ENCODE measurements at regions not wholly inside any gene's neighbourhood (a gene's known extent, or its start where the extent isn't known, plus 50 kb on each side); places are given as distances from the start of the nearest gene placed in this dataset.
"Not testable (repeated sequence)": the region's sequence is repeated elsewhere in the genome, so short reads cannot be mapped to it uniquely, and the experiment has no call there.

DNA sequence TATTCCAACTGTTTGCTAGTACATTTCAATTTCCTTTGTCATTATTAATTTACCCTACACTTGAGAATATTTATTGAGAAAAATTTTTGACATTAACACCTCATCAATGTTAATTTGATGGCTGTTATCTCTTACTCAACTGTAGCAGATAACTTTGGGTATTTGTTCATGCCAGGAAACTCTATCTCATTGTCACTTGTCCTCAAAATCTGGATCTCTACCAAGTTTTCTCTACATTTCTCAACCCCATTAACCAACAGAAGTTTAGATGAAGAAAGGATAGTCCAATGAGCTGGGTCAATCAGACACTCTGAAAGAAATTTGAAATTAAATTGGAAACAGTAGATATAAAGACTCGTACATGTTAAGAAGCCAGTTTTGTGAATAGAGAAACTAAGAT lies 395.3 kb downstream of the TUSC1 start:
- DNase-seq (ENCODE audit: low read depth, low spot score), result no peak

DNA sequence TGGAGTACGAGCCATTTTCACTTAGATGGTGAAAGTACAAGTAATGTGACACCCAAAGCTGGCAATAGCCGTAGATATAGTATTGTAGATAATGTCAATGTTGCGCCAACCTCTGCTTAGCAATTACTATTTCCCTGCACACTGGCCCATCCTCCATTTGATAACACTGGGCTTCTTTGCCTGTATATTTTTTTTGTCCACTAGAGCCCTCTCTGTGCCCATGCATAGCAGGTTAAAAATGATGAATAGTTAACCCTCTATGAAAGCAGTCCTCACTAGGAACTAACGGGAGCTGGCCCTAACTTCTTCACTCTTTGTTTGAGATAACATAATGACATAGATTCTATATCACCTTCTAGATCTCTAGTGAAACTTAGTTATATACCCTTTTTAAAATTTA lies 416.8 kb downstream of the TUSC1 start:
- no peak for DNase-seq (ENCODE audit: low read depth, low spot score)

DNA sequence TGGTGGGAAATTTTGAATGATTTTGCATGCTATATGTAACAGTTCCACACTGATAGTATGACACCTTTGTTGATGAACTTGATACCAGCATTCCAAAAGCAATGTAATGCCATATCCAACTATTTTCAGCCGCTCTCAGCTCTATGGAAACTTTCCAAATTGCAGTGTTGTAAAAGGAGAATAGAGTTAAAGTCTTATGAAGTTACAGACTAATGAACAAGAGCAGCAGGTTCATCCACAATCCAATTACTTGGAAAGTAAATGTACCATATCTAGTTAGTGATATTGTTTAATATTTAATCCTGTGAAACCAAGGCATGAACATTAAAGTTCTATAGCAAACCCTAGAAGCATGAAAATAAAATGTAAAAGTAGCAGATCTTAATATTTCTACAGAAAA lies 418.2 kb downstream of the TUSC1 start:
- DNase-seq (ENCODE audit: low read depth, low spot score), result no peak

DNA sequence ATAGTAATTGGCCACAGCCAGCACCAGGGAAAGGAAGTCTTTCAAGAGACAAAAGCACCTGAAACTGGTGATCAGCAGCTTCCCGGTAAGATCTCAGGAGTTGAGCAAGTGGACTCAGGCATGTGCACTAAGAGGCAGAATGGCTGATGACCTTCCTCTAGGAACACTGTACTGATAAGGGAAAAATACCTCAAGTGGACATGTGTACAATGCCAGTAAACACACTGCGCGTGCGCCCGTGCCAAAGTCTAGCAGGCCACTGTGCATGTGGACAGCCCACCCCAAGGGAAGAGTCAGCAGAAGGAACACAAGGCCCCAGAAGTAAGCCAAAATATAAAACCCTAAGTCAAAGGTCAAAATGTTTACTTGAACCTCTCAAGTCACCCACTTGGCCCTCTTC lies 423.0 kb downstream of the TUSC1 start:
- no peak for DNase-seq (ENCODE audit: low read depth, low spot score)

DNA sequence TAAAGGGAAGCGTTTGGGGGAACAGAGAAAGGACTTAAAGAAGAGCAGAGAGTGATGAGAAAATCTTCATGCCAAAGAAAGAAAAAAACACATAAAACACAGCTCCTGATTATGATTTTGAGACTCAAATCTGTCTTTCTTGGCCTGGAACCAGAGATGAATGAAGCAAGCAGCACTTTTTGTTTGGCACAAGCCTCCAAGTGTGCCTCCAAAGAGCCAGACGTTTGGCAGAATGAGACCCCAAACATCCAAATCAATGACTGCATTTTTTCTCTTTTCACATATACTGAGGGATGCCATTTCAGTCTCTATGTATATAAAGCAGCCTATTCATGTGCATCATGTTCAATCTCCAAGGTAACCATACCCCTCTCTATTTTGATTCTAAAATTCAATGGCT lies 424.2 kb downstream of the TUSC1 start:
- DNase-seq (ENCODE audit: low read depth, low spot score), result no peak

DNA sequence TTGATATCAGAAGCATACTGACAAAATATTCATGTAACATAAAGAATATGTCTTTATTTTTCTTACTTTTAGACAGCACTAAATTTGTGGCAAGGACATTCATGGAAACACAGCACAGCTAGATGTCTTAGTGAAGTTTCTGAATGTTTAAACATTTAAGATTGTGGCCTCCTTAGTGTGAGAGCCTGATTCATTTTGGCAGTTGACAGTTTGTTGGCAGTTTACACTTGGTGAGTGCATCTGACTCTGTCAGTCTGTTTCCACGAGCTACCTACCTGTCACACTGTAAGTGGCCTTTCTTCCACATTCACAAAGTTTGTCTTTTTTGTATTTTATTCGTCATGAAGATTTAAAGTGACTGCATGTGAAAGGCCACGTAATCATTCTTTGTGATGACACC lies 436.8 kb downstream of the TUSC1 start:
- no peak for DNase-seq (ENCODE audit: low read depth, low spot score)

DNA sequence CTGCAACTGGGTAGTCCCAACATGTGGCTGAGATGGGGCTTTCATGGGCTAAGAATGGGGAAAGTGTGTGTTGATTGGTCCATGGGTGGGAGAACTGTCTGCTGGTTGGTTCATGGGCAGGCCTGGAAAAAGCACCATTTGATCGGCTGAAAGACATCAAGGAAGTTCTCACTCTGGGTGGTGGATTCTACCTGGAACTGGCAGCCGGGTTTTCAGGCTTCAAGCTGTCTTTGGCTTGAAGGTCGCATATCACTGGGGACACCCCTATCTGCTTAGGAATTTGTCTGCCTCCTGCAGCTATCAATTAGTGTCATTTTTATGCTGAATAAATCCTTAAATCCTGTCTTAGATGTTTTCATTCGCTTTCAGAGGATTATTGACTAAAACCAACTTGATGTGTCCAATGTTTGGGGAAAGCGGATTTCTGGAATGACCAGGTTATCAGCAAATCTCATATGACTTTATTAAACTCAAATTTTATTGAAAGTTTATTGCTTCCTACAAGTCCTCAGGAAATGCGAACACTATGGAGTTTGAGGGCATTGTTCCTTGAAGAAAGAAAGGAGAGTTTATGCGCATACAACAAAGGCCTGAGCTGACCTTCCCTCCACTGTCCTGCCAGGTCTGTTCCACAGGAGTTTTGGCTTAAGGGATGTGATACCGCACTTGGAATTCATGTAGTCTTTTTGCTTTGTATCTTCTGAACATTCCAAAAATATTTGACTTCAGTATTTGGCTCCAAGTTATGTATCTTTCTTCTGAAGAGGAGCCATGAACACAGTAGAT lies 451.1 kb downstream of the TUSC1 start:
- no peak for DNase-seq (ENCODE audit: low read depth, low spot score)

DNA sequence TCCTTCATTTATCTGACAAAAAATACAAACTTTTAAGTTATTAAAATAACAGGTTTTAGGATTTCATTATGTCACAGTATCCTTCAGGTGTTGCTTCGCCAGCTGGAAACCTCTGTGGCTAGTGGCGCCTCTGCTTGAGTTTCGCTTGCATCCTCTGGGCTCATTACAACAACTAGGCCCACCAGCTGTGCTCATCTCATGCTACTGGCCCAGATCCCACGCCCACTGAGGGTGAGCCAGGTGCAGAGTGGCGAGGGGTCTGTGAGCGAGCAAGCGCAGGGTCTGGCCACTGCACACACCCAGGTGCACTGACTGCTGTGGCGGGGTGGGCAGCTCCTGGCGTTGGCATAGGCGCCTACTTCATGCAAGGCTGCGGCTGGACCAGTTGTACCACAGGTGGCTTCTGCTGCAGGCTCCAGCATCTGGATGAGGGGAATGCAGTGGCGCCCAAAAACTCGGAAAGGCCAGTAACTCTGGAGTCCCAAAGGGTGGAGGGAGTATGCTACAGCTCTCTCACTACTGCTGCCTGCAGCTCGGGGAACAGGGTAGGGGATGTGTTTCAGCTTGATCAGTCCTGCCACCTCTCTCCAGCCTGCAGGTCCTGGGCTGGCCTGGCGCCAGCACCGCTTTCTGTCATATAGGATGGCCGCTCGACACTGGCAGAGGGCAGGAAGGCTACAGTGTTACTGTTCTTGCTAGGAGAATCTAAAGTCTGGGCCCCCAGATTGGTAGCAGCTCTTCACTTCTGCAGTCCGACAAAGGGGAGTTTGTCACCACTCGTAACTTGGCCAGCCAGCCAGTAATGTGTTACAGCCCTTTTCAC lies 452.1 kb downstream of the TUSC1 start:
- no peak for DNase-seq (ENCODE audit: low read depth, low spot score)

DNA sequence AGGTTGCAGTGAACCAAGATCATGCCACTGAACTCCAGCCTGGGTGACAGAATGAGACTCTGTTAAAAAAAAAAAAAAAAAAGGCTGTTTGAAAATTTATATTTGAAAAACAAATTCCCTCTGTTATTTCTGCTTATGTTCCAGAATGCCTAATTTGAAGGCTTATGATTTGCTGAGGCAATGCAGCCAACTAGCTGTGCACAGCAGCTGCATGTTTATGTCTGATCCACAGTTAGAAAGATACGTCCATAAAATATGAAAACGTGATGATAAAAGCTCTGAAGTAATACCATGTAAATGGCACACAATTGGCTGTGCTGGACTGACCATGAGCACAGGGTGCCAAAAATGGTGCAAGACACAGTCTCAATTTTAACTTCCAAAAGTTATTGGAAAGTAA lies 453.2 kb downstream of the TUSC1 start:
- DNase-seq (ENCODE audit: low read depth, low spot score), result no peak

DNA sequence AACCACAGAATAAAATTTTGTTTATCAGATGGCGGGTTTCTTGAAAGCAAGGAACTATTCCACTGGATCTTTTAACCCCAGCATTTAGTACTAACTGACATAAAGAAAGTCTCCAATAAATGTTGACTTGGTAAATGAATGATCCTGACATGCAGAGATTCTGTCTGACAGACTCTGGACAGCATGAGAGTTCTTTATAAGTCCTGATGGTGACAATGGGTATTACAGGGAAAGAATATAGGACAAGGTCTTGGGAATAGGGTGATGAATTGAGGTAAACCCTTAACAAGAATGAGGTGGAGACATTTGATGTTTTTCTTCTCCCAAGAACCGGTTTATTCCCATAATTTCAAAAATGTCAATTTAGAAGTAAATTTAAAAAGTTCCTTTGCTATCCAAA lies 453.9 kb downstream of the TUSC1 start:
- DNase-seq (ENCODE audit: low read depth, low spot score), result no peak

DNA sequence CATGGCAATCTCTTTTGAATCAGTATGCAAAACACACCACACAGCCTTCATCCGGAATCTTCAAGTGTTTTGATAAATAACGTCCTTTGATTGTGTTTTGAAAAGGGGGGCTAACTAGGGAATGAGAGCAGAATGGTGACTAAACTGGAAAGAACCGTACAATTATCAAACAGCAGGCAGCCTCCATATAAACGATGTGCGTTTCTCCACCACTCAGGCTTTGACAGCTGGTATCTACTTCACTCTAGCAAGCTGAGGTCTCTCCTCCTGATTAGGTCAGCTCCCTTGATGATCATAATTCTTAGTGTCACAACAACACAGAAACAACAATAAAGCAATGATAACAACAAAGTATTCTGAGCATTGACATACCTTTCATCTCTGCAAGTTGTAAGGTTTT lies 465.9 kb downstream of the TUSC1 start:
- no peak for DNase-seq (ENCODE audit: low read depth, low spot score)

DNA sequence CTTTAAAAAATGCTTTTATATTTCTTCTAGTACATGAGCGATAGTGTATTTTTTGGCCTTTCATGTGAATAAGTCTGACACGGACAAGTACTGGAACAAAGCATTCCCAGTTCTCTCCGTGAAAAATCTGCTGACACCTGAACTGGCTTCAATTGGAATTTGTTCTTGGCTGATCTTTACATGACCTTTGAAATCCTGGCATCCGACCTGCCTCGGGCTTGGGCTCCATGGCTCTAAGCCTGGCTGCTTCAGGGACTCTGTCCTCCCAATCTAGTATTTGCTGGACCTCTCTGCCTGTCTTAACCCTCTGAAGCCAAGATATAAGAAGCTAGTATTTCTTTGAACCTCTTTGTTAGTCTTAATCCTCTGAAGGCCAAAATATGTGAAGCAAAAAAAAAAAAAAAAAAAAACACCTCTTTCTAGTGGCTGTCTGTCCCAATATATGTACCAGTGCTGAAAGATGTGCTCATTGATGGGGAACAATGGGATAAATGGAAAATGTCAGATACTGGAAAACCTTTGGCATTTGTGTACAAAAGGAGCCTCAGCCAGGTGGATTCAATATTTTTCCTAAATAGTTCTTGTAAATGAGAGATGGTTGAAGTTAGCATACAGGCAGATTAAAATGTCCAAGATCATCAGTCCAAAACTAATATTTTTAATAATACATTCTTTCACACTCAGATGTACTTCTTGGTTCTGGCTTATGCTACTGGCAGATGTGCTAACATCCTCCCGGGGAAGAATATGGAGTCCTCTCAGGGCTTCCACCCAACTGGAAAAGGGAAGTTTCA lies 470.6 kb downstream of the TUSC1 start:
- peak; percentile 5 for DNase-seq (ENCODE audit: low read depth, low spot score)

DNA sequence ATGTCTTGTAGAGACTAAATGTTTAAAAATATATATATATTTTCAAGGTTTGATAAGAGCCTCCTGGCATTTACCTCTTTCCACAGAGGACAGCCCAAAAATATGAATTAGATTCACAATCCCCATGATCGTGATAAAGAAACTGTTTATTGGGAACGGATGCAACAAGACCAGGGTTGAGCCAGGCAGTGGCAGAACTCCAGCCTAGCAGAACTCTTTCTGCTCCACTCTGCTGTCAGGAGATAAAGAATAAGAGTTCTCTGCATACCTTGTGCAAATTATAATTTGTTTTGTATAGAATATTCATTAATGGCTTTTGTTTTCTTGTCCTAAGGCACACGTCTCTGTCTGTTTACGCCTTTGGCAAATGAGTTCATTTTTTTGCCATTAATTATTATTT lies 472.2 kb downstream of the TUSC1 start:
- no peak for DNase-seq (ENCODE audit: low read depth, low spot score)

DNA sequence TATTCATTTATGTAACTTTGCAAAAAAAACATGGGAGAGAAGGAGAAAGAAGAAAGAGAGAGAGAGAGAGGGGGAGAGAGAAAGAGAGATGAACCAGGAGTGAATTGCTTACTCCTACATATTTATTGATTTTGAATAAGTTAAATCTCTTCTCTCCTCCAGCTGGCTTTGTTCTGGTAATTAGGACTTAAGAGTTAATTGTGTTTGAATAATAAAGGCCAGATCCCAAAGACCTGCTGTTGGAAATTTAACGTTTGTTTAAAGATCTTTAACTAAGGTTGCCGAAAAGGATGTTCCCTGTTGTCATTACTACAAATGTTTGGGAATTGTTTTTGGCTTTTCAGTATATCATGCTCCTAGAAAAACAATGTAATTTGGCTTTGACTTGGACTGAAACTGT lies 473.0 kb downstream of the TUSC1 start:
- DNase-seq (ENCODE audit: low read depth, low spot score), result no peak

DNA sequence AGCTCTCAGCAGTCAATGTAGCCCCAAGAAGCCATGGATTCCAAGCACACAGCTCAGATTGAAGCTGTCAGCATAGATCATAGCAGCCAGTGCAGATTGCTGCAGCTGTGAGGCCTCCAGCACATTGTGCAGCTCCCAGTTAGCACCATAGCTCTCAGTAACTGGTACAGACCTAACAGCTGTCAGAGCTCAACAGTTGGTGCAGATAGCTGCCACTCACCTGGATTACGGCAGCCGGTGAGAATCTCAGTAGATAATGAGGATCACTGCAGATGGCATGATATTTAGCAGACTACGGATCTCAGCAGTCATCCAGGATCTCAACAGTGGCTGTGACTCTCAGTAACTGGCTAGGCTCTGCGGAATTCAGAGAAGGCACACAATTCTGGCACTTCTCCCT lies 500.4 kb downstream of the TUSC1 start:
- DNase-seq (ENCODE audit: low read depth, low spot score), result no peak

DNA sequence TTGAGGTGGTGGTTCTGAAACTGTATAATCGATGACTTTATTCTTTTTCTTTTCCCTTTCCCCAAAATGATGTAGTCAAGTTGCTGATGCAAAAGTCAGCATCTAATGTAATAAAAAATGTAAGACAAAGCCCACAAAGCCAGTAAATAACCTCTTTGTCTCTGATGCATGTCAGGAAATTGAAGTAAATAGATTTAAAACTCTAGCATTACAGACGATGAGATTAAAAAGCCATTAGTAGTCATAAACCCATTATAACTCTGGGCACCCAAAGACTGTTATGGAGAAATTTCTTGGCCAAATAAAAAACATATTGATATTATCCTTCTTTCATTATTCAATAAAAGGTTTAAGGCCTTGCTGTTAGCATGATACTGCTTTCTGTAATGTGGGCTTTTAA lies 548.7 kb downstream of the TUSC1 start:
- no peak for DNase-seq (ENCODE audit: low read depth, low spot score)

DNA sequence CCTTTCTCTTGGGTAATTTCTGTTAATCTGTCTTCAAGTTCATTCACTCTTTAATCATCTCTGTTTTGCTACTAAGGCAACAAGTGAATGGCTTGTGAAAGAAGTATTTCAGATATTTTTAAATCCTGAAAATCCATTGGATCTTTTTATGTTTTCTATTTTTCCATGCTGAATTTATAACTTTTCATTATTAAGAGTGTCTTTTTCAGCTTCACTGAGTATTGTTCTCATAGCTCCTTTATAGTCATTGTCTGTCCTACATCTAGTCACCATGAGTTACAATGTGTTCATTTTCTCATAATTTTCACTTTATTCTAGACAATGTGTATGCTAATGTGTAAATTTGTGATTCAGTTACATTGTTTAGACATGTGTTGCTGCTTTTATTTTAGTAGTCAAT lies 556.4 kb downstream of the TUSC1 start:
- no peak for DNase-seq (ENCODE audit: low read depth, low spot score)

DNA sequence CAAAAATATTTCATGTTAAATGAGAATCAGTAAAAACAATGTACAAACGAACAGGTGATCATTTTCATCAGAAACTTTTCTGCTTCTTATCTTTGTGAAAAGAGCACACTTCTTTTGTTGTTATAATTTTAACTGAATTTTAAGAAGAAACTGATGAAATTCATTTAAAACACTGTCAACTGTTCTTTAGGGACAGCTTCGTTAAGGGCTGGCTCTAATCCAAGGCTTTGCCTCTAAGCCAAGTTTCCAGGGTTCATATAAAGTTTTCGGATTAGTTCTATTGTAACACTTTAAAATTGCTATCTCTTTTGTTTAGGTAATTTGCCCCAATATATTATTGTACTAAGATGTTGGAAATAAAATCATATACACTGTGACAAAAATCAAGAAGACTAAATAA lies 559.2 kb downstream of the TUSC1 start:
- DNase-seq (ENCODE audit: low read depth, low spot score), result no peak

DNA sequence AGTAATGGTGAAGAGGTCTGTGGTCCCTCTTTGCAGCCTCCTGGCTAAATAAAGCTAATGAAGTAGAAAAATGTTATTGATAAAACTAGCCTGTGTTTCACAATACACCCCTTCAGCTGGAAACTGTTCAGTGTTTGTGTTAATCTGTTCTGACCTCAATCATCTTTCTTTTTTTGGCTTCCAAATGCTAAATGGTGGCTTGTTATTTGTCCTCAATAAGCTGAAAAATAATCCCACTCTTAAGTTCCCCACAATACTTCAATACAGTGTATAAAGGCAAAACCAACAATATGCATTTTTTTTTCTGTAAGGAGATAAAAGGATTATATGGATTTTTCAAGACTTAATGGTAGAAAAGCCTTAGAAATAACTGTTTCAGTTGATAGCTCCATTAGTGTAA lies 560.5 kb downstream of the TUSC1 start:
- no peak for DNase-seq (ENCODE audit: low read depth, low spot score)

DNA sequence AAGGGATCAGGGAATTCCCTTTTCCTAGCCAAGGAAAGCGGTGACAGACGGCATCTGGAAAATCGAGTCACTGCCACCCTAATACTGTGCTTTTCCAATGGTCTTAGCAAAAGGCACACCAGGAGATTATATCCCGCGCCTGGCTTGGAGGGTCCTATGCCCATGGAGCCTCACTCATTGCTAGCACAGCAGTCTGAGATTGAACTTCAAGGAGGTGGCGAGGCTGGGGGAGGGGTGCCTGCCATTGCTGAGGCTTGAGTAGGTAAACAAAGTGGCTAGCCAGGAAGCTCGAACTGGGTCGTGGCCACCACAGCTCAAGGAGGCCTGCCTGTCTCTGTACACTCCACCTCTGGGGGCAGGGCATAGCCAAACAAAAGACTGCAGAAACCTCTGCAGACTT lies 556.5 kb upstream of the IZUMO3 start:
- not testable (repeated sequence) for DNase-seq (ENCODE audit: low read depth, low spot score)

DNA sequence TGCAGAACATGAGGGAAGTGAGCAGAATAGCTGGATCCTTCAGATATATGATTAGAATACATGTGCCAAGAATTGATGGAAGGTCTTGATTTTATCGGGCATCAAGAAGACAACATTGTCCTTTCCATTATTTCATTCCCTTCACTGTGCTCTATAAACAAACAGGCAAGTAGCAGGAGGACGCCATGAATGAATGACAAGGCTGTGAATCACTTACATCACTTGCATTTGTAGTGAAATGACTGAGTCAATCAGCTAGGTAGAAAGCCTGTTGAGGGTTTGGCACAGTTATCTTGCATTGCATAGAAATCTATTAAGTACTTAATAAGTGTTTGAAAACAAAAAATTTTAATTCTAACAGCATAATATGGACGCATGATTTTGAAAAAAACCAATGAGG lies 548.8 kb upstream of the IZUMO3 start:
- DNase-seq (ENCODE audit: low read depth, low spot score), result no peak

DNA sequence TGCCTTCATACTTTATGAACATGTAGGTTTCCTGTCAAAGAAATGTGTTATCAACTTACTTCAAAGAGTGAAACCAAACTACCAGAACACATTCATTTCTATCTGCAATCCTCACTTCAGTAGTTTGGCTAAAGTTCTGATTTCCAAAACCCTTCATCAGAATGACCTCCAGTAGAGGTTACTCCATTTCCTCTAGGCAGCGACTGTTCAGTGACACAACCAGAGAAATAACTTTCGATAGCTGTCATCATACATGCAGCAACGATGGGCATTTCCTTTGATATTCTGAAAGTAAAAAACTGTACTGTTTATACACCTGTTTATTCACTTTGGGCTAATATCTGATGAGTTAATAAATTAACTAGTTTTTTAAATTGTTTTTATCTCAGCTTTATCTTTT lies 532.5 kb upstream of the IZUMO3 start:
- no peak for DNase-seq (ENCODE audit: low read depth, low spot score)
